ENCODE measurements at regions not wholly inside any gene's neighbourhood (a gene's known extent, or its start where the extent isn't known, plus 50 kb on each side); places are given as distances from the start of the nearest gene placed in this dataset.

- no peak for DNase-seq (ENCODE audit: low read depth)
- Histone ChIP-seq H3K4me3 (ENCODE audit: low read depth, low read length) (no peak overlapping the region), H3K36me3 (ENCODE audit: control insufficient read depth, insufficient read depth, low read length) (no peaks in the 10 kb centered on the region), H3K27me3 (ENCODE audit: control insufficient read depth, insufficient read depth, low read length) (no peaks in the 10 kb centered on the region)
- TF ChIP-seq CTCF (IDR thresholded peaks at IDR 0.05; ENCODE audit: insufficient read depth, low read length, poor library complexity, severe bottlenecking) = no peak
Observed at GRCh38 chr9:73077625-73078030, 74.0 kb upstream of the ANXA1 start.

- TF ChIP-seq CTCF (IDR thresholded peaks at IDR 0.05; ENCODE audit: insufficient read depth, low read length, poor library complexity, severe bottlenecking) = no peak
- Histone ChIP-seq H3K4me3 (ENCODE audit: low read depth, low read length) (no peak overlapping the region), H3K27me3 (ENCODE audit: control insufficient read depth, insufficient read depth, low read length) (no peaks in the 10 kb centered on the region), H3K36me3 (ENCODE audit: control insufficient read depth, insufficient read depth, low read length) (no peaks in the 10 kb centered on the region)
- DNase-seq (ENCODE audit: low read depth) = no peak
Observed at GRCh38 chr9:73076970-73077369, 74.7 kb upstream of the ANXA1 start.

- no peak overlapping the region for H3K4me3 ChIP-seq (ENCODE audit: low read depth, low read length)
- H3K27me3 ChIP-seq (ENCODE audit: control insufficient read depth, insufficient read depth, low read length) = no peaks in the 10 kb centered on the region
- H3K36me3 ChIP-seq (ENCODE audit: control insufficient read depth, insufficient read depth, low read length) = no peaks in the 10 kb centered on the region
- DNase-seq (ENCODE audit: low read depth) = no peak
- no peak for TF ChIP-seq CTCF (IDR thresholded peaks at IDR 0.05; ENCODE audit: insufficient read depth, low read length, poor library complexity, severe bottlenecking)
Observed at GRCh38 chr9:73074176-73074708, 77.4 kb upstream of the ANXA1 start.

- no peak for DNase-seq (ENCODE audit: low read depth)
- Histone ChIP-seq H3K27me3 (ENCODE audit: control insufficient read depth, insufficient read depth, low read length) (no peaks in the 10 kb centered on the region), H3K36me3 (ENCODE audit: control insufficient read depth, insufficient read depth, low read length) (no peaks in the 10 kb centered on the region), H3K4me3 (ENCODE audit: low read depth, low read length) (no peak overlapping the region)
- TF ChIP-seq CTCF (IDR thresholded peaks at IDR 0.05; ENCODE audit: insufficient read depth, low read length, poor library complexity, severe bottlenecking) = no peak
Observed at GRCh38 chr9:73073337-73074175, 78.1 kb upstream of the ANXA1 start.

GRCh38 chr9:73067074-73067473, 84.6 kb upstream of the ANXA1 start:
- no peak for TF ChIP-seq CTCF (IDR thresholded peaks at IDR 0.05; ENCODE audit: insufficient read depth, low read length, poor library complexity, severe bottlenecking)
- Histone ChIP-seq H3K4me3 (ENCODE audit: low read depth, low read length) (no peak overlapping the region), H3K27me3 (ENCODE audit: control insufficient read depth, insufficient read depth, low read length) (no peaks in the 10 kb centered on the region), H3K36me3 (ENCODE audit: control insufficient read depth, insufficient read depth, low read length) (no peaks in the 10 kb centered on the region)
- DNase-seq (ENCODE audit: low read depth) = no peak
